ENCODE measurements at regions not wholly inside any gene's neighbourhood (a gene's known extent, or its start where the extent isn't known, plus 50 kb on each side); places are given as distances from the start of the nearest gene placed in this dataset.
"Not testable (repeated sequence)": the region's sequence is repeated elsewhere in the genome, so short reads cannot be mapped to it uniquely, and the experiment has no call there.

GRCh38 chr6:126672649-126673048 is 332.7 kb downstream of the CENPW start:
- no peak for TF ChIP-seq ZFX (IDR thresholded peaks at IDR 0.05; ENCODE audit: borderline replicate concordance)
- no peak overlapping the region for H3K27ac ChIP-seq

GRCh38 chr6:126673749-126674148 is 333.8 kb downstream of the CENPW start:
- H3K27ac ChIP-seq = not testable (repeated sequence)

- H3K27ac ChIP-seq = no peak overlapping the region
- TF ChIP-seq CTCF (IDR thresholded peaks at IDR 0.05) (no peak), ZFX (IDR thresholded peaks at IDR 0.05; ENCODE audit: borderline replicate concordance) (no peak)
Measured at GRCh38 chr6:126682440-126682839, 342.5 kb downstream of the CENPW start.

GRCh38 chr6:126685182-126685581 is 345.3 kb downstream of the CENPW start:
- TF ChIP-seq CTCF (IDR thresholded peaks at IDR 0.05) (no peak), ZFX (IDR thresholded peaks at IDR 0.05; ENCODE audit: borderline replicate concordance) (no peak)
- no peak overlapping the region for H3K27ac ChIP-seq

GRCh38 chr6:126696921-126697693 is 357.2 kb downstream of the CENPW start:
- TF ChIP-seq ZFX (IDR thresholded peaks at IDR 0.05; ENCODE audit: borderline replicate concordance) = no peak
- no peak for TF ChIP-seq CTCF (IDR thresholded peaks at IDR 0.05)
- H3K27ac ChIP-seq = no peak overlapping the region

GRCh38 chr6:126698732-126699240 is 358.9 kb downstream of the CENPW start:
- no peak overlapping the region for H3K27ac ChIP-seq
- TF ChIP-seq ZFX (IDR thresholded peaks at IDR 0.05; ENCODE audit: borderline replicate concordance) = no peak
- TF ChIP-seq CTCF (IDR thresholded peaks at IDR 0.05) = no peak

GRCh38 chr6:126701676-126702560 is 362.0 kb downstream of the CENPW start:
- TF ChIP-seq ZFX (IDR thresholded peaks at IDR 0.05; ENCODE audit: borderline replicate concordance) (no peak), CTCF (IDR thresholded peaks at IDR 0.05) (no peak)
- no peak overlapping the region for H3K27ac ChIP-seq

GRCh38 chr6:126716032-126716431 is 376.1 kb downstream of the CENPW start:
- no peak for TF ChIP-seq ZFX (IDR thresholded peaks at IDR 0.05; ENCODE audit: borderline replicate concordance)
- no peak for TF ChIP-seq CTCF (IDR thresholded peaks at IDR 0.05)
- H3K27ac ChIP-seq = no peak overlapping the region
